ENCODE measurements at regions not wholly inside any gene's neighbourhood (a gene's known extent, or its start where the extent isn't known, plus 50 kb on each side); places are given as distances from the start of the nearest gene placed in this dataset.

DNA sequence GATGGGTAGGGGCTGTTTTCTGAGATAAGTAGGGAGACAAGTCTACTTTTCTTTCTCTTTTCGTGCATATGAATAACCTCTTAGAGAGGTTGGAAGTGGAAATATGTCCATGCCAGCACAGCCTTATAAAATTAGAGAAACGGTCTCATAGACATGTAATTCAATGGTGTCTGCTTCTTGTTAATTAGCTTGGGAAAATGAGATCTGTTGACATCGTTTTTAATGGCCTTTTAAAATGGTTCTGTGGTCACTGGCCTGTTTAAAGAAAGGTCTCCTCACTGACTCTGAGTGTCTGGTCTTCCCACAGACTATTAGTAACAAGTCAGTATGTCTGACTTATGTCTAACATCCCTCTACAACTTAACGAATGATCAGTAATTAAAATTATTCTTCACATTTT is 487.1 kb downstream of the SLITRK6 start:
- no peak for DNase-seq (ENCODE audit: low read depth, low spot score)

DNA sequence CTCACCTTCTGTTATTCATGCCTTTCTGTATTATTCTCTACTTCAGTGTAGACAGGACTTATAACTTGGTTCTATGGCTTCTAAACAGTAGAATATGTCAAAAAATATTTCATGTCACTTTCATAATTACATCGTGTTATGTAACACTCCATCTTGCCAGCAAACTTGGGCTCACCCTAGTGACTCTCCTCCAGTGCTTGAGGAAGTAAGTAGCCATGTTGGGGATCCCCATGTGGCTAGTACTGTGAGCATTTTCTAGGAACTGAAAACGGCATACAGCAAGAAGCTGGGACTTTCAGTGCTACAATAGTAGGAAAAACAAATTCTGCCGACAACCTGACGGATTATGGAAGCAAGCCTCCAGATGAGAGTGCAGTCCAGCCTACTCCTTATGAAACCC is 495.6 kb downstream of the SLITRK6 start:
- no peak for DNase-seq (ENCODE audit: low read depth, low spot score)

DNA sequence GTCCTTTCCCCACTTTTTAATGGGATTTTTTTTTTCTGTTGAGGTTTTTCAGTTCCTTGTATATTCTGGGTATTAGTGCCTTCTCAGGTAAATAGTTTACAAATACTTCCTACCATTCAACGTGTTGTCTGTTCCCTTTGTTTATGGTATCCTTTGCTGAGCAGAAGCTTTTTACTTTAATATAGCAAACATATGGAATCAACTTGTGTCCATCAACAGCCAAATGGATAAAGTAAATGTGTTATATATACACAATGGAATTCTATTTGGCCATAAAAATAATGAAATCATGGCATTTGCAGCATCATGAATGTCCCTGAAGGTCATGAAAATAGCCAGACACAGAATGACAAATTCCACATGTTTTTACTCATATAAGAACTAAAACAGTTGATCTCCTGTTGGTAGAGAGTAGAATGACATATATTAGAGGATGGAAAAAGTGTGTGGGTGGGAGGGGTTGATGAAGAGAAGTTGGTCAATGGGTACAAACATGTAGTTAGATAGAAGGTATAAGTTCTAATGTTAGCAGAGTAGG is 500.8 kb downstream of the SLITRK6 start:
- DNase-seq (ENCODE audit: low read depth, low spot score), result no peak

DNA sequence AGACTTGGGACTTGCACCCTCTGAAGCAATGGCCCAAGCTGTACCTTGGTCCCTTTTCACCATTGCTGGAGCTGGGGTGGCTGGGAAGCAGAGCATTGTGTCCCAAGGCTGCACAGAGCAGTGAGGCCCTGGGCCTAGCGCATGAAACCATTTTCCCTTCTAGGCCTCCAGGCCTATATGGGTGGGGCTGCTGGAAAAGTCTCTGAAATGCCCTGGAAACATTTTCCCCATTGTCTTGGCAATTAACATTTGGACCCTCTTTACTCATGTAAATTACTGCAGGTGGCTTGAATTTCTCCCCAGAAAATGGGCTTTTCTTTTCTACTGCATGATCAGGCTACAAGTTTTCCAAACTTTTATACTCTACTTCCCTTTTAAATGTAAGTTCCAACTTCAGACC is 510.5 kb downstream of the SLITRK6 start:
- no peak for DNase-seq (ENCODE audit: low read depth, low spot score)

DNA sequence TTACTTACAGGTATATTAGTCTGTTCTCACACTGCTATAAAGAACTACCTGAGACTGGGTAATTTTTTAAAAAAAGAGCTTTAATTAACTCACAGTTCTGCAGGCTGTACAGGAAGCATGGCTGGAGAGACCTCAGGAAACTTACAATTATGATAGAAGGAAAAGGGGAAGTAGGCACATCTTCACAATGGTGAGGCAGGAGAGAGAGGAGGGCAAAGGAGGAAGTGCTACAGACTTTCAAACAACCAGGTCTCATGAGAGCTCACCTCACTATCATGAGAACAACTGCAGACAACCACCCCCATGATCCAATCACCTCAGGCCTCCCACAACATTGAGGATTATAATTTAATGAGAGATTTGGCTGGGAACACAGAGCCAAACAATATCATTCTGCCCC is 511.7 kb downstream of the SLITRK6 start:
- no peak for DNase-seq (ENCODE audit: low read depth, low spot score)

DNA sequence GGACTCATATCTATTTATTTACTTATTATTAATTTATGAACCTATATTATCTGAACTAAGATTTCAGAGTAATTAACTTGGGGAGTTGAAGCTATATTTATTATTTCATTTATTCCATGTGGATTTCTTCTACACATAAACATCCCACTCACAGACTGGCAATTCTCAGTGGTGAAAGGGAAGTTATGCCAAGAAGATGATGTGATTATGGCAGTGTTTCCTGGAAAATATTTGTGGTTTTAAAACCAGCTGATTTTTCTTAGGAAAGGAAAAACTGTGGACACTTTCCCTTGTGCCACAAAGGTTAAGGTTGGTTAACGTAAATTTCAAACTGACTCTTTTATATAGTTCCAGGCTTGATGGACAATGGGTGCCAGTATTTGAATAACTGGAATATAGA is 513.1 kb downstream of the SLITRK6 start:
- DNase-seq (ENCODE audit: low read depth, low spot score), result peak; percentile 33

DNA sequence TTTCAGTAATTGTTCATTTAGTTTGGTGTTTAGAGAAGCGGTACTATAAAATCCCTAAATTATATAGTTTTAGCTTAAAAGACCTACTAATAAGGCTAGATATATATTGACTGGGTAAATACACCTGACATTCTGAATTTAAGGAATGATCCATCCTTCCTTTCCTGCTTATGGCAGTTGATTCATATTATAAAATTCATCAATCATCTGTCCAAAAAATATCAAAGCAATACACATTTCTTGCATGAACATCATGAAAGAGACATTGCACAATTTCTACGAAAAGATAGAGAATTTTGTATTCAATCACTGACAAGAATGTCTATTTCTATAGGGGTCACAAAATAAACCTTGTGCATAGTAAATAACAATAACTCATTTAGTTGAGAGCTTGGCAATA is 514.9 kb downstream of the SLITRK6 start:
- DNase-seq (ENCODE audit: low read depth, low spot score), result no peak

DNA sequence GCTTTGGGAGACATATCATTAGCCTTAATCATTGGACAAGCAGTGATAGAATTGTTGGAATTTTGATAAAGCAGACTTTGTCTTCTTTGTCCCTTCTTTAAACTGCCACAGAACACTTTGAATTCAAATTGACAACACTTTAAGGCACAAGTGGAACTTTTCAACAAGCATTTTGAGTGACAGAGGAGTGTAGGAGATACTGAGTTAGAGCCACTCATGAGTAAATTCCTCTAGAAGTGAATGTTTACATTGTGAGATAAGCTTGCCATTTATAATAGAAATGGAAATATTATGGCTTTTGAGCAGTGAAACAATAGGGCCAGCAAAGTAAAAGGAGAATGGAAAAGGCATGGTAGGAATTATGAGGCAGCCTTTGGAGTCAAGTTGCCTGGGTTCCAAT is 515.8 kb downstream of the SLITRK6 start:
- DNase-seq (ENCODE audit: low read depth, low spot score), result peak; percentile 11

DNA sequence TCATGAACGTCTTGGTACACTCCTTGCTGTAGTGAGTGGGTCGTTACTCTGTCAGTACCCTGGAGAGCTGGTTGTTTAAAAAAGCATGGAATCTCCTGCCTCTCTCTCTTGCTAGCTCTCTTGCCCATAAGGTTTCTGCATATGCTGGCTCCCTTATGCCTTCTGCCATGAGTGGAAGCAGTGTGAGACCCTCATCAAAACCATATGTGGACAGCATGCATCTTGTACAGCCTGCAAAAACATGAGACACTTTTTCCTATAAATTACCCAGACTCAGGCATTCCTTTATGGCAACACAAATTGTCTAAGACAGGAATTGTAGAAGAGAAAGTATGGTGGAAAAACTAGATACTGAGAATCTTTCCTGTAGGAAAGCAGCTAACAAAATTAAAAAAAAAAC is 516.3 kb downstream of the SLITRK6 start:
- DNase-seq (ENCODE audit: low read depth, low spot score), result no peak

DNA sequence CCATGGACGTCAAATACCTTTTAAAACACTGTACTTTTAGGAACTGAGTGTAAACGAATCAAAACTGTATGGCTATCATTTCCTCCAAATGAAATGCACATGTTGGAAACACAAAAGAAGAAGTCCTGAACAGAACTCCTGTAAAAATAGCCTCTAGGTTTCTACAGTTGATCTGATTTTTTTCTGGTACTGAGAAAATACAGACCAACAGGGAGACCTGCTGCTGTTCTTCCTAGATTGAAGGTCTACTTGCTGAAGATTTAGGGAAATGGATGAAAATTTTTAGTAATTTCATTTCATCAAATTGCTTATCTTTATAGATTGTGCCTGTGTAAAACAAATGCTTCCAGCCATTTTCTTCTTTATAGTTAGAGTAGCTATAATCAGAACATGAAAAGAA is 520.4 kb downstream of the SLITRK6 start:
- no peak for DNase-seq (ENCODE audit: low read depth, low spot score)

DNA sequence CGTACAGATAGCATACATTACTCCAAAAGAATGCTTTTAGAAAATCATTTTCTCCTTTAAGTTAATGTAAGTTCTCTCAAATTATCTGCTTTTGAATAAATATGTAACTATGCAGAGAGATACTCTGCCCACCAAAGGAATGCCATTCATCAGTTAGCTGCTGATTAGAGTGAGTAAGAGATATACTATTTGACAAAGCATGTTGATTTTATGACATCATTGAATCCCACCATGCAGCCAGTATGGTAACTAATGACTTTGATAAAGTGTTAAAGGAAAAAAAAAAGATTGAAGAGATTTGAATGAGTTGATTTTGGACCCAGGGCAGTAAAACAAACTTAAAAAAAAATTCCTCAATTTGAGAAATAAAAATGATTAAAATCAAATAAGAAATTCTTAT is 521.5 kb downstream of the SLITRK6 start:
- DNase-seq (ENCODE audit: low read depth, low spot score), result peak; percentile 69

DNA sequence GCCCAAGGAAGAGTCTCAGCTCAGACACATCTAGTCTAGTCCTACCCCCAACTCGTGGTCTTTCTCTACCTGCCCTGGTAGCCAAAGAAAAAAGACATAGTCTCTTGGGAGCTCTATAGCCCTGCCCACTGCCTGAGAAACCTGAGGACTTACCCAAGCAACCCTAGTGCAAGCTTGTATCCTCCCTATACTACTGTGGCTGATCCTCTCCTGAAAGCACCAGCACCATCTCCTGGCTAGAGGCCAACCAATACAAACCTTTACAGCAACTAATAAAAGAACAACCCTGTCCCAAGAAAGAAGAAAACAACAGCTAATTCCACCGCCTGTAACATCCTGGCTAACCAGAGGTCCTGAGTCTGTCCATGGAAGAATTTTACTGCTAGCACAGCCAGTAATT is 532.4 kb downstream of the SLITRK6 start:
- DNase-seq (ENCODE audit: low read depth, low spot score), result no peak

DNA sequence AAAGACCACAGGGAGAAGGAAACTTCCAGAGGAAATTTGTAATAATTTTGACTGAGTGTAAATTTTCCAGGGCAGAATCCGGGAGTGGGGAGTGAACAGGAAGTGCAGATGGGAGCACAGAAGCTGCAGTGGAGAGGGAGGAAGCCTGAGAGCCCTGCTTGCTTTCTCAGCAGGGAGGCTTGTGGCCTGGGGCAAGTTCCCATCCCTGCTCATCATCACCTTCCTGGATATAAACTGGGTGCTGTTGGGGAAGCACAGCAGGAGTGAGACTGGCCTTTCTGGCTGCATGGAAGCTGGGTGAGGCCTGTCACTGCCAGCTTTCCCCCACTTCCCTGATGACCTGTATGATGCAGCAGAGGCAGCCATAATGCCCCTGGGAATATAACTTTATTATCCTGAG is 532.9 kb downstream of the SLITRK6 start:
- no peak for DNase-seq (ENCODE audit: low read depth, low spot score)

DNA sequence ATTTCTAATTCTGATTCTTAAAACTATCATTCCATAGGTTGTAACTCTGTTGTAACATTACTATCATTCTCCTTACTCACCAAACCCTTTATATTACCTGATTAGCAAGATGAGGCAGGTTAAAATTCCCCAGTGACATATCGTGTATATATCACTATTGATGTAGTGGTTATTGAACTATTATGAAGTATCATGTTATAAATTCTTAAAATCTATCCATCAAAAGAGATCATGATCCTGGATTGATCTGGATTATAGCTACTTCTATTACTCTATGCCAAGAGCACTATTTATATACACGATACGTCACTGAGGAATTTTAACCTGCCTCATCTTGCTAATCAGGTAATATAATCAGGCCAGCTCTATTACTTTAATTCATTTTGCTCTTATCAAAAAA is 533.9 kb downstream of the SLITRK6 start:
- no peak for DNase-seq (ENCODE audit: low read depth, low spot score)

DNA sequence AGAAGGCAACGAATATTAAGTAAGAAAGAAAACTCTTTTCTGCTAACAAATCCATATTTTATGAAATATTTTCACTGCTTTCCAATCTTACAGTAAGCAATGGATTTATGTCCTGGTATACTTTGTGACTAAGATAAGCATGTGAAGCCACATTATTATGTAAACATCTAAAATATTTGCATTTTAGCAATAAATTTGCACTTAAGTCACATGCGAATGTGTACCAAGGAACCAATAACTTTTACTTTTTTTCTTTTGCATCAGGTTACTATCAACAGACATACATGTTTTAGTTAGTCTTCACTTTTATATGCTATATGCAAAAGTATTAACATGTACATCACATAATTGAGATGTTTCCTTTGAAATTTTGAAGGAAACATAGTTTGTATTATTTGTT is 536.7 kb downstream of the SLITRK6 start:
- DNase-seq (ENCODE audit: low read depth, low spot score), result no peak

DNA sequence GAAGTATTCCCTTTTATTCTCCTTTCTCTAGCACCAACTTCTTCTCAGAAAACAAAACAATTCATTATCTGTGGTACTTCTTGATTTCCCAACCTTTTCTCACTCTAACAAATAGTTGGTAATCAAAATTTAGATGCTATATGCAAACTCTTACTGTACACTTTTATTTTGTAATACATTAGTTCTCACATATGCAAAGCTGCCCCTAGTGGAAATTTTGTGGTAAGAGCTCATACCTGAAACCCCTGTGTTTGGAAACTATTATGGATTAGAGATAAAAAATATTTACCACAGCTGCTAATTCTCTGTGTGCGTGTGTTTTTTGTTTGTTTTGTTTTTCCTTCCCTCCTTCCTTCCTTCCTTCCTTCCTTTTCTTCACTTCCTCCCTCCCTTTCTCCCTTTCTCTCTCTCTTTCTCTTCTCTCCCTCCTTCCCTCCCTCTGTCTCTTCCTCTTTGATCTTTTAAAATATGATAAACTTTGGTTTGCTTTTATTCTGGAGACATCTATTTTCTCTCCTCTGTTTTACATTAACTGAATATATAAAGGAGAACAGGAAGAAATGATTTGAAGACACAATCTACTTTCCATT is 537.4 kb downstream of the SLITRK6 start:
- peak; percentile 16 for DNase-seq (ENCODE audit: low read depth, low spot score)

DNA sequence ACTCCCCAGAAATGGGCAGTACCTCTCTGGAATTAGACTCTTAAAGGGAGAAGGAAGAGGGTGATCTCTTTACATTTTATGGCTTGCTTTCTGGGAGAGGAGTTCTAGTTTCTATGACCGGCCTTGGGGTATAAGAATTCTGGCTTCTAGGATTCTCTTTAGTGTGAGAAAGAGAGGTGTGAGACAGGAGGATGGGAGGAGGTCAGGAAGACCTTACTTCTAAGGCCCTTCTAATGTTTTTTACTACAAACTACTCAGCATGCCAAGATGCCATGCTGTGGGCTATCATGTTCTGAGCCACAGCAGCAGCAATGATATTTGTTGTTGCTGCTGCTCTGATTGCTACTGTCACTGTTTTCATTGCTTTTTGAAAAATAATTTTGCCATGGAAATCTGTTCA is 538.3 kb downstream of the SLITRK6 start:
- no peak for DNase-seq (ENCODE audit: low read depth, low spot score)

DNA sequence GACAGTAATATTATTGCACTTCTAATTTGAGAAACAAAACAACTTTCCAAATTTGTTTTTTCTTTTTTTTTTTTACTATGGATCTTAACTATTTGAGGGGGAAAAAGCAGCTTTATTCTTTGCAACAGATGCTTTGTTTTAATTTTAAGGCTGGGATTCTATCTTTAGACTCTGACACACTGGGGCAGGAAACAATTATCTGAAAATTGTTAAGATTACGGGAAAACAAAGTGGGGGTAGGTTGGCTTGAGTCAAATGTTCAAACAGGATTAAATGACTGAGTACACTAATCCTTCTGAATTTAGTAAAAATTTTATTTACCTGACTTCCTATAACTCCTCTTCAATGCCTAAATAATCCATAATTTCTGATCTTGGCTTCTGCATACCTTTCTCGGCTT is 543.2 kb downstream of the SLITRK6 start:
- no peak for DNase-seq (ENCODE audit: low read depth, low spot score)

DNA sequence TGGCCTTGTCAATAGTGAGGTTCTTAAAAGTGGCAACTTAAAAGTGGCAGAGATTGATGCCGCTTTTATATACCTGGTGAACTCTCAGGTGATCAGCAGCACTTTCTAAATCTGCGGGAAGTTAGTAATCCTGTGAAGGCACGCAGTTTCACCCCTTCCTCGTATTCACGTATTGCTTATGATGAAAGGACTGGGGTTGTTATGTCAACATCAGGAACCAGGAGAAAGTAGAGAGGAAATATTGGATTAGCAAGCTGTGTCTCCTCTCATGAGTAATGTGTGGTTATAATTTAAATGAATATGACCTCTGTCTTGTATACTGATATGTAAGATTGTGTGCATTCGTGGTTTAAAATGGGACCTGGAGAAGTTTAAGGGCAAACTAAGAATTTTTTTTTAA is 544.6 kb downstream of the SLITRK6 start:
- no peak for DNase-seq (ENCODE audit: low read depth, low spot score)

DNA sequence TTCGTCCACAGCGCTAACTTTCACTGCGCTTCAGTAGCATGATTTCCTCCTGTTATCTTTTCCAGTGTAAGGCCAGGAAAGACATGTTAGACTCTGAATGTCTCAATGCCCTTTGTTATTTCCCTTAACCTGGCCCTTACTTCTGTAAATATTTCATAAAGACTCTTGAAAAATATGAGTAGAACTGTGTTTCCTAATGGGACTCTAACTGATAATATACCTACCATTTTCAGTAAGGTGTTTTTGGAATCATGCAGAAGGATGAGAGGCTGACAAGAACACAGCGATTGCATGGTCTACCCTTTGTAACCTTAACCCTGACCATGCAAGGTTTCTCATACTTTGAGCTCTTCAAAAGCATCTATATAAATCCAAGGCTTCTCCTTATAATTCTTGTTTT is 550.1 kb downstream of the SLITRK6 start:
- DNase-seq (ENCODE audit: low read depth, low spot score), result no peak

DNA sequence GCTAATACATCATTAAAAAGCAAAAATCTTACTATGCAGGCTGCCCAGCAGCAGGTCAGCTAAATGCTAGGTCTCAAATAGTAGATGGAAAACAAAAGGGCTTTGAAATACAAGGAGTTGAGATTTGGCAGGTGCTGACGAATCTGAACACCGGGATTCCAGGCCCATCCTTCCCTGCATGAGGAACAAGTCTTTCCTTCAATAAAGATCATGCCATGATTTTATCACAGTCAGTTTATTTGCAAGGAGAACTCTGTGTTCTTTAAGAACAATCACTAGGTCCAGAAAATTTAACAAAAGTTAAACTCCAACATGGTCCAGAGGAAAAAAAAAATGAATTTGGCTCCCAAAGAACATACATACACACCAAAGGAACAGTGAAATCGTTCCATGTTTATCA is 551.4 kb downstream of the SLITRK6 start:
- DNase-seq (ENCODE audit: low read depth, low spot score), result no peak

DNA sequence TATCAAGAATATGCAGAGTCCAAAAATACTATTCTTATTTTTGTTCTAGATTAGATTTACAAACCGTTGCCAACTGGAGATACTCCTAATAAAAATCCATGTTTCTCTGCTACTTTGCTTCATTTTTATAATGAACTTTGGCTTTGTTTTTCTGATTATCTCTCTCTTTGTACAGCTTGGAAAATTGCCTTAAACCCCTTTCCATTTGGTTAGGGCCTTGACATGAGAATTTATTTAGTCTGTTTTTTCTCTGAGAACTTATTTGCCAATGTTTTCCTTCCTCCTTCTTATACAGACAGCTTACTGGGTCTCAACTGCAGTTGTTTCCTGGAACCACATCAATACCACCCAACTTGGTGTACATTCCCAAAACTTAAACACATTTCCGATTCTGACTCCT is 555.4 kb downstream of the SLITRK6 start:
- no peak for DNase-seq (ENCODE audit: low read depth, low spot score)

DNA sequence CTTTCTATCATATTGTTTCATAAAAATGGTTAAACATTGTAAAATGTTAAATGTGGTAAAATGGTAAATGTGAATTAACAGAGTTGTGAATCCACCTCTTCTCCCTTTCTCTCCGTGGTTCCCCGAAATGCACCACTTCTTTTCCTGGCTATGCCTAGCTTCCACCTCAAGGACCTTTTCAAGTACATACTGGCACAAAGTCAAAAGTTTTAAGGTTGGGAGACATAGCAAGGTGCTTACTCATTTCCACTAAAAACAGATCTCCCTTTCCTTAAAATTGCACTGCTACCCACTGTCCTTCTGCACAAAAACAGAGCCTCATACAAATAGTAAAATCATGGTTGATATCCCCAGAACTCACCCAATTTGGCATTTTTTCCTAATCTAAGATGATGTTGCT is 558.2 kb downstream of the SLITRK6 start:
- DNase-seq (ENCODE audit: low read depth, low spot score), result peak; percentile 71

DNA sequence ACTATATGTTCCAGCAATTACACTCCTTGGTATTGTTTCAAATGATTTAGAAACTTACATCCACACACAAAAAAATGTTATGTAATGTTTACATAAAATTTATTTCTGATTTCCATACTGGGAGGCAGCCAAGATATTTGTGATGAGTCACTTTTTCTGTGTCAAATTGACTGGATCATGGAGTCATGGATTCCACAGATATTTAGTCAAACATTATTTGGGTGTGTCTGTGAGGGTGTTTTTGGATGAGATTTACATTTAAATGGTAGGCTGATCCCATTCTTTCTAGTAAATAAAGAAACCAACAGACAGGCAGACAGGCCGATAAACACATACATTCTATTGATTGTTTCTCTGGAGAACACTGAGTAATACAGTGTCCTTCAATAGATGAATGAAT is 562.8 kb downstream of the SLITRK6 start:
- DNase-seq (ENCODE audit: low read depth, low spot score), result peak; percentile 32

All from astrocyte of the hippocampus (primary cell).